Medulla oblongata (tissue), 1 donor: ENCODE measurements at regions not wholly inside any gene's neighbourhood (a gene's known extent, or its start where the extent isn't known, plus 50 kb on each side); places are given as distances from the start of the nearest gene placed in this dataset.
"Not testable (repeated sequence)": the region's sequence is repeated elsewhere in the genome, so short reads cannot be mapped to it uniquely, and the experiment has no call there.

Source experiments
- DNase-seq: peaks from one replicate; pipeline ENCODE4 v3.0.0-alpha.2; 2015; ENCODE audit errors: extremely low spot score

DNA sequence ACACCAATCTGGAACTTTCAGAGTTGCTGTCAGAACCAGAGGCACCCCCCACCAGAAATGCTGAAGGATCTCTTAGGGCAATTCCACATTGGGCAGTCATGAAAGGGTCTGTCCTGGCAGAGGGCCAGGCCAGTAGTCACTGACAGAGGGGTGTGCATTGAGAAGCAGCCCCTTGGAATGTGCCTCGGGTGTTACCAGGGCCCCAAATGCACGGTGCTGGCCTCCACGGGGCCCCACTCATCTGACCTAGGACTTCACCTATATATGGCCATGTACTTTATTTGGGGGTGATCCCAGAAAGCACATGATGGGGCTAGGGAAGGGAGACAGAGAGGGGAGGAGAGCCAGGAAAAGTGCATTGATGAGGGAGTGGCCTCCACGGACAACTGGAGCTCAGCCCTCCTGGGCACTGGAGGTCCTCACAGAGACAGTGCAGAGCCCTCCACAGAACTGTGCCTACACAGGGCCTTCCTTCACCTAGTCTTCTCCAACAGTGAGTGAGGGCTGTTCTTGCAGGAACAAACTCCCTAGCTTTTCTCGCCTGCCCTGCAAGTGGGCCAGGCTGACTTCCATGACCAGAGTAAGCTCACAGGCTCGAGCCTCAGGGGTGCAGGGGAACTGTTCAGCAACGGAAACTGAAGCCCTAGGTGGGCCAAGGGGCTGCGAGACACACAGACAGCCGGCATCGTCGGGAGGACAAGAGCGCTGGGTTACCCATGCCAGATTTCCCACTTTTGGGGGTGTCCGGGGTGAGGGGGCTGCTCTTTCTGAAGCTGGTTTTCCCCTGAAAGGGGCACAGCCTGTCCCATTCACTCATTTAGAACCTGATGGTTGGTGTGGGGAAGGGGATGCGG, 136.2 kb downstream of the HMX1 start:
- no peak for DNase-seq

DNA sequence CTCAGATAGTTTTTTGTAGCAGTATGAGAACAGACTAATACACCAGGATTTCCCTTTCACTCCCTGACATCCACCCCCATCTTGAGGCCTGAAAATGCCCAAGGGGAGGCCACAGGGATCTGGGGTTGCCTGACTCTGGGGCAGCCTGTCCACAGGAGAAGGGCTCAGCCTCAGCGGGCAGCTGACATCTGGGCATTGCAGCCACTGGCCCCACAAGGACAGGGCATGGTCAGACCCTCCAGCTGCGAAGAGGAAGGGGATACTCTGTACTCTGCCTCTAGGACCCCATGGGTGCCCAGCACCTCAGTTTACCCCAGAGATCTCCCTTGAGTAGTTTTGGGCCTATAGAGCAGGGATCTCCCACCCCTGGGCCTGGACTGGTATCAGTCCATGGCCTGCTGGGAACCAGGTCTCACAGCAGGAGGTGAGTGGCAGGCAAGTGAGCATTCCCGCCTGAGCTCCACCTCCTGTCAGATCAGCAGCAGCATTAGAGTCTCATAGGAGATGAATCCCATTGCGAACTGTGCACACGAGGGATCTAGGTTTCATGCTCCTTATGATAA, 138.9 kb downstream of the HMX1 start:
- DNase-seq: no peak

DNA sequence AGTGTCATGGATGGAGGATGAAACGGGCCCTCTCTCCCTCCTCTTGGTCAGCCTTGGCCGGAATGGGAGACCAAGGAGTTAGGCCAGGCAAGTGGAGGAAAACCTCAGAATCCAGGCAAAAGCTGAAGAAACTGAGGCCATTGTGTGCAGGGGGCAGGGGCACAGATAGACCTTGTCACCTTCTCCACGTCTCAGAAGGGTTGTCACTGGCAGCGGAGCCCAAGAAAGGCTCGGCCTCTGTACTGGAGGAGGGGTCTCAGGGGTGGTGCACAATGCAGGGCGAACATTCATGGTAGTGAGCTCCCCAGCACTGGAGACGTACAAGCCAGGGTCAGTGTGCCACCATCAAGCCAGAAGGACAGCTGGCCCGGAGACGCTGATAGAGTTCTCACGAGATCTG, 139.5 kb downstream of the CPZ start:
- no peak for DNase-seq

DNA sequence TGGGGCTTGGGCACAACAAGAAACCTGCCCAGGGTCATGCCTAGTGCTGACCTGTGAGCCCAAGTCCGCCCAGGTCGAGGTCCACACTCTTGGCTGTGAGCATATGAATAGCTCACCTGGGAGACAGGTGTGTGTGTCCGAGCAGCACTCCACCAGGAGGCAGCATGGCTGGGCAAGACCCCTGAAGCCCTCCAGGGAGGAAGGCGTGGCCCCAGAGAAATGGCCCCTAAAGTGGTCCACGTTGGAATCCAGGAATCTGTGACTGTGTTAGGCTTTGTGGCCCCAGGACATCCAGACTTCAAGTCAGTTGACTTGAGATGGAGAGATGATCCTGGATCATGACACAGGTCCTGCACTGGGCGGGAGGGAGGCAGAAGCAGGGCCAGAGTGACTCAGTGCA, 138.8 kb downstream of the CPZ start:
- no peak for DNase-seq

DNA sequence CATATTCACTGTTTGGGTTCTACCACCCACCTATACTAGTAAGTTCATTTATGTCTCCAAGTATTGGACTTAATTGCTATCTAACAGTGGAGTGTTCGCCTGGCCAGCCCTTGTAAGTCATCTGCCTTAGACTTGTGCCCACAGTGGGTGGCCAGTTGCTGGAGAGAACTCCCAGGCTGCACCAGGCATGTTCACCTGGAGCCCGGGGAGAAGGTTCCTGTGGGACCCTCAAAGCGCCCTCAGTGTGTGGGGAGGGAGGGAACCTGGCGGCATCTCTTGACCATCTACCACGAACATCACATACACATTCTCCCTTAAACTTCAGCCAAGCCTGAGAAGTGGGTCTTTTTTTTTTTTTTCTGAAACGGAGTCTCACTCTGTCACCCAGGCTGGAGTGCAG, 138.1 kb downstream of the CPZ start:
- no peak for DNase-seq

DNA sequence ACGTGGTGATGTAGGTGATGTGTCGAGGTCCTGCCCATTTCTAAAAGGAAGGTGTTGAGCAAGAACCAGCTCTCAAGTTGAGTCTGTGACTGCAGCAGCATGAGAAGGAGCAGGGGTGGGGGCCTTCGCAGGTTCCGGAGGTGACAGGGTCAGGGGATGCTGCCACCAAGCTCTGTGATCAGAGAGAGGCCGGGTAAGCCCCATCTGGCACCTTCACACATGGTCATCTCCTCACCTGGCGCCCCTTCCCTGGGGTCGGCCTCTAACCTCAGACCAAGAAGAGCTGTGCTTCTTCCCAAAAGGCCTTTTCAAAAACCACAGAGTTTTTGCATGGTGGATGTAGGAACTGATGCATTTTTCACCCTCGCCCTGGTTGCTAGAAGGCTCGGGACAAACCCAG, 137.6 kb downstream of the CPZ start:
- DNase-seq: no peak

DNA sequence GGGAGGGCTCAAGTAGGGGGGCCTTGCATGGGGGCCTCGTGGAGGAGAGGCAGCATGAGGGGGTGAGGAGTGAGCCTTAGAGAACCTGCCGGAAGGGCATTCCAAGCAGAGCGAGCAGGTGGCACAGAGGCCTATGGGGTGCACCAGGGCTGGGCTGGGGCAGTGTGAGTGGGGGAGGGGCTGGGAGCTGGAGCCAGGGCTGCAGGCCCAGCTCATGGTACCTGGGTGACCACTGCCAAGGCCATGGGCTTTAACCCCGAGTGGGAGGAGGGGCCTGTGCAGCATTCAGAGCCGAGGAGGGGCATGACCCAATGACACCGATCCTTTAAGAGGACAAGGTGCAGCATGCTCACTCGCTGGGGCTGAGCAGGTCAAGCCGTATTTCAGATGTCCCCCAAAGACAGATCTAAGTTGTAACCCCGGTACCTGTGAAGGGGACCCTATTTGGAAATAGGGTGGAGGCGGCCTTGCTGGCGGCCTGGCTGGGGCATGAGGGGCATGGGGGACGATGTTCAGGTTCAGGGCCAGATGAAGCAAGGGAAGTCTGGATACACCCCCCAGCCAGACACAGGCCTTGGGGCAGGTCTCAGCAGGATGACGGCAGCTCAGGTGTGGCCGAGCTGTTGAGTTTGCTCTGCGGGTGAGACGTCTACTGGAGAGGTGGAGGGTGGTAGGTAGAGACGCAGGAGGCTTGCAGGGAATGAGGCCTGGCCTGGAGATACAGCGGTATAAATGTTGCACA, 137.0 kb downstream of the CPZ start:
- no peak for DNase-seq

DNA sequence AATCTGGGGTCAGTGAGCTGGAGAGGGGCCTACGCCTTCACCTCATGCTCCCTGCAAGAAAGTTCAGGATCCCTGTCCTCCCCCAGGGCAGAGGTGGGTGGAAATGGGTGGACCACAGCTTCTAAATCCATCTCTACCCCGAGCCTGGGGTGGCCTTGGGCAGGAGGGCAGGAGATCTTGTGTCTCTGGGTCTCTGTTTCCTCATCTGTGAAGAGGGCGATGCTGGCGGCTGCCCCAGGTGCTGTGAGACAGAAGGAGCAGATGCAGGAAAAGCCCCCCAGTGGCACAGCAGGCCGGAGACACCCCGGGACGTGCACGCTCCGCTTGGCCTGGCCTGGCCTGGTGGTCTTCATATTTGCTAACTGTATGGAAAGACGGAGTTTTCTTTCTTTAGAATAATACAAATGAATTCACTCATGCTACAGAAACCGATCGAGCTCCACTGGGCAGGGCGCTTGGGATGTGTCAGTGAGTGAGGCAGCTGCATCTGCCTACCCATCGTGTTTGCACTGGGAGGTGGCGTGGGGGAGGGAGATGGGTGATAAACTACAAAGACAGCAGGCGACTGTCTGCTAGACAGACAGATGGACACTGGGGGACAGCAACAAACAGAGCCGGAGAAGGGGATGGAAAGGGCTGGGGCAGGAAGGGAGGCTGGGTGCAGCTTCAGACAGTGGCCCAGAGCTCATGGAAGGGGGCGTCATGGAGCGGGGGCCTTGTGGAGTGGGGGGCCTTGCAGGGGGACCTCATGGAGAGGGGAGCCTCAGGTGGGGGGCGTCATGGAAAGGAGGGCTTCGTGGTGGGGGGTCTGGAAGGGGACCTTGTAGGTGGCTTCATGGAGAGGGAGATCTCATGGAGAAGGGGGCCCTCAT, 136.2 kb downstream of the CPZ start:
- DNase-seq: no peak

DNA sequence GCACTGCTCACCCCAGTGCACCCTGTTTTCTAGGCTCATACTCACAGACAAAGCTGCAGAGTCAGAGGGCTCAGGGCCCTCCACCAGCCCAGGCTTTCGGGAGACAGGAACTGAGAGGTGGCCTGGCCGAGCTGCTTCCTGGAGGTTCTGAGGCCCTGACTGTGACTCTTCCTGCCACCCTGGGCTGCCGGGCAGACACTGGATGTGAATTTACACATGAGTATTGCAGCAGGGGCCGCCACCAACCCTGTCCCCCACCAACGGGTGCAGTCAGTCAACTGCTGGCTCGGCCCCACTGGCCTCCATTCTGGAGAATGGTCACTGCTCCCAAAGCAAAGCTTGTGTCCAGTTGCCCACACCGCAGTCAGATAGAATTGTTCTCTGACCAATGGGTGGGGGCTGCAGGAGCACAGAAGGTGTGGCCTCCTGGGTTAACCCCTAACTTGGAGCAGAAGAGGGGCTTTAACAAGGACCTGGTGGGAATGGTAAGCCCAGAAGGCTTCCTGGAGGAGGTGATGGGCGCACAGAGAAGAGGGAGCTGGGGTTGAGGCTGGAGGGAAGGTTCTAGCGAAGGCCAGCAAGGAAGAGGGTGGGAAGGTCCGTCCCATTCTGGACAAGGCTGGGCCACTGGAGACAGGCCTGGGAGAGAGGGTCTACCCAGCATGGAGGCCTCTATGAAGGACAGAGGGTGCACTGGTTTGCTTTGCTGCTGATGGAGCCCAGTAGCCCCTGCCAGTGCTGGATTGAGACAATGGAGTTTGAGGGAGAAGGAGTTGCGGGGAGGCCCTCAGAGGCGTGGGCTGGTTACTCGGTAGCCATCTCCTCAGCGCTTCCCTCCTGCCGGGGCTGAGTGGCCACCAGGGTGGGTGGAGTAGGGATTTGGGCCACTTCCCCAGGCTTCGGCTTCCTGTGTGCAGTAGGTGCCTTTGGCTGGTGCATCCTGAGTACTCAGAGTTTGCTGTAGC, 135.3 kb downstream of the CPZ start:
- DNase-seq: no peak

DNA sequence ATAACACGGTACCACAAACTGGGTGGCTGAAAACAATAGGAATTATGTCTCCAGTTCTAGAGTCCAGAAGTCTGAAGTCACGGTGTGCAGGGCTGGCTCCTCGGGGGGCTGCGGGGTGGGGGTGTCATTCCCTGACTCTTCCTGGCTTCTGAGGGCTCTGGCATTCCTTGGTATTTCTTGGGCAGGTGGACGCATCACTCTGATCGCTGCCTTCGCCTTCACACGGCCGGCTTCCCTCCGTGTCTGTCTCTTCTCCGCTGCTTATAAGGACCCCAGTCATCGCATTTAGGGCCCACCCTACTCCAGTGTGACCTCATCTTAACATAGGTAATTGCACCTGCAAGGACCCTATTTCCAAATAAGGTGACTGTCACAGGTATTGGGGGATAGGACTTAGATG, 134.6 kb downstream of the CPZ start:
- DNase-seq: no peak

DNA sequence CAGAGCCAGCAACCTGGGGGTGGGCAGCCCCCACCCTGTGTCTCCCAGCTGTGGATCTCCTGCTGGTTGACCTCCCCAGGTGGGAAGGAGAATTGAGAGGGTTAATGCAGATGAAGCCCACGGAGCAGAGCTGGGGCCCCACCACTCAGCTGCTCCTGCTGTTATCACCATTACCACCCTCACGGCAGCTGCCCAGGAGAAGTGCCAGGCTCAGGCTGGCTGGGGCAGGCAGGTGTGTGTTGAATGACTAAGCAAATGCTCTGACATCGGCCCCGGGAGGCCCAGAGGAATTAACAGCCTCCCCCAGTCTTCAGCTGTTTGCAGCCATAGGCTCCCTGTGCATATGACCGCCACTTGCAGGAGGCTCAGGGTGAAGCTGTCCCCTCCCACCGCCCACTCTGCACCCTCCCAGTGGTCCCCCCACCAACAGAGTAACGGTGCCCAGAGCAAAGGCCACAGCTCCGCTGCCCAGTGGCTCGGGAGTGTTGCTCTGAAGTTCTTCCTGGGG, 133.8 kb downstream of the CPZ start:
- no peak for DNase-seq

DNA sequence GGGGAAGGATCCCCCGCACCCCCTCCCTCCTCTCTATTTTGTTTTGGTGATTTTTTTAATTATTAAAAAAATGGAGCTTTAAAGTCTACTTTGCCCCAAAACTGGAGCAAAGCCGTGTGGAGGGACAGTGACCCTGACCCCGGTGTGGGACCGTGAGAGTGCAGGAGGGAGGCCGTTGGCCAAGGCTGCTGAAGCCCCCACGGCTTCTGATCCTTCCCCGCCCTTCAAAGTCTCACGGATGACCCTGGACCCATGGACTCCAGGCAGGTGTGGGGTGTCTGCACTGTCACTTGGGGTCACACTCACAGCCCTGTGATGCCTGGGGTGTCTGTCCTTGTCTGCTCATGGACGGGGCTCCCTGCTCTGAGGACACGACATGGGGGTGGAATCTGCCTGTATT, 133.3 kb downstream of the CPZ start:
- DNase-seq: no peak

DNA sequence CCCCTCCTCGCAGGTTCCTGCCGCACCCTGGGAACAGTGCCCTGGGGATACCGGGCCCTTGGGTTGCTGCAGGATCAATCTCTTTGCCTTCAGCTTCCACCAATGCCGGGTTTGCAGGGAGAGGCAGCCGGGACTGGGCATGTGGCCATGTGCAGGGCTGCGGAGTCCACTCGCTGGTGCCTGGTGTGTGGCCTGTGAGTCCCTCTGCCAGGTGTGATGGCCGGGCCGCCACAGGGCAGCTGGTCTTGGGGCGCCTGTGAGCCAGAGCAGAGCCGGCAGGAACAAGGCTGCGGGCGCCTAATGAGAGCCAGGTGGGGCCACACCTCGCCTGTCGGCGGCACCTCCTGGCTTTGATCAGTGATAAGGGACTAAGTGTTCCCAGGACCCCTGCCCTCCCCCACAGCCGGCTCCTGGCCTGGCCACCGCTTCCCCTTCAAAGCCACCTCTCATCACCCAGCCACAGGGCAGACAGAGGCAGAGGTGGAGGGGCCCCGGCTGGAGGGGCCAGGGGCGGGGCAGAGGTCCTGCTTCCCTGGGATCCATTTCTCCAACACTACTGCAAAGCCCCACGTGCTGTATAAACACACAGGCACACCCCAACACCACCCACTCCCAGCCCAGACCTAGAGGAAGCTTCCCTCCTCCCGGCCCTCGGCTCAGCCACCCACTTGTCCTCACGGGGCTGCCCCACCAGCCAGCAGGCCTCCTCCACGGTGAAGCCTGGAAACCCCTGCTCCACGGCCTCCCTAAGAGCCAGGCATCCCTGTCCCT, 132.7 kb downstream of the CPZ start:
- DNase-seq: no peak

DNA sequence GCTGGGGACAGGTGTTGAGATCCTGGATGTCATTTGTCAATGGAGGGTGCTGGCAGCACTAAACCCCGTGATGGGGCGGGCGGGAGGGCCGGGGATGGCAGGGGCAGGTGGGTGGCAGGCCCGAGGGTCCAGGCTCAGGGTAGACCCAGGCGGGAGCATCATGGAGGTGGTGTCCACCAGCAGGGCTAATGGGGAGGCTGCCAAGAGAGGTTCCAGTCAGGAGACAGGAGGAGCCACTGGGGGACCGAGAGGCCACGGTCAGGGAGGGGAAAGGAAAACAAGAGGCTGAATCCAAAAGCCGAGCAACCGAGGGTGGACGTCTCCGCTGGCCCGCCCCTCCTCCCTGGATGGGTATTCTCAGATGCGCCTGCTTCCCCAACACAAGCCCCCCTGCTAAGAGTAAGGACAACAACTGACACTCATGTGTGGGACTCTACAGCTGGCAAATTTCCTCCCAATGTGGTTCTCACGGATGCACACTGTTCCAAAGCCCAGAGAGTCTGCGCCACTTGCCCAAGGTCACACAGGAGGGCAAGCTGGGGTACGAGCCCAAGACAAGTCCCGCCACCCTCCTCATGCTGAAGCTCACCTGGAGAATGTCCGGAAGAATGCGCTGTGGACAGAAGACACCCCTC, 132.0 kb downstream of the CPZ start:
- no peak for DNase-seq

DNA sequence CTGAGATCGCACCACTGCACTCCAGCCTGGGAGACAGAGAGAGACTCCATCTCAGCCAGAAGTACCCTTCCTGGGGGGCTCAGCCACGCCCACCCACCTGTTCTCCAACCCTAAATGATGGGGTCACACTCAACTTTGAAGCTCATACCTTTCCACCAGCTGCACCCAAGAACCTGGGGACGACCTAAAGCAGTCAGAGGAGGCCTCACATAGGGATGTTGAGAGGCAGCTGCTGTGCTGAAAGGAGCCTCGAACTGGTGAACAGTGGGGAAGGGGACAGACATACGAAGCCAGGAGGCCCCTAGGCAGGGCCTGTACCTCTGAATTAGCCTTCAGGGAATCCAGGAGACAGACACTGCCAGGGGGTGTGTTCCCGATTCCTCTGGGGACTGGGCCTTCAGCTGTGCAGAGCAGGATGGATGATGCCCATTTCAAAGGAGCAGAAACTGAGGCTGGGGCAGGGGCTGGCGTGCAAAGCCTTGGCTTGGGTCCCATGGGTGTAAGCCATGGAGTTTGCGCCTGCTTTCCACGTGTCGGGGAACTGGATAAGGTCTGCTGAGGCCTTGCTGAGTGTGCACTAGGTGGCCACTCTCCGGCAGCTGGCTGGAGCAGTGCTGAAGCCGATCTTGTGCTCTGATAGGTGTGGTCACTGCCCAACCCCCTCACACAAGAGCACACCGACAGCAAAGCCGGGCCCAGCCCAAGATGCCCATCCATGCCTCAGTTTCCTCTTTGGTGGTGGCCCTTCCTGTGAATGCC, 130.8 kb downstream of the CPZ start:
- DNase-seq: no peak

DNA sequence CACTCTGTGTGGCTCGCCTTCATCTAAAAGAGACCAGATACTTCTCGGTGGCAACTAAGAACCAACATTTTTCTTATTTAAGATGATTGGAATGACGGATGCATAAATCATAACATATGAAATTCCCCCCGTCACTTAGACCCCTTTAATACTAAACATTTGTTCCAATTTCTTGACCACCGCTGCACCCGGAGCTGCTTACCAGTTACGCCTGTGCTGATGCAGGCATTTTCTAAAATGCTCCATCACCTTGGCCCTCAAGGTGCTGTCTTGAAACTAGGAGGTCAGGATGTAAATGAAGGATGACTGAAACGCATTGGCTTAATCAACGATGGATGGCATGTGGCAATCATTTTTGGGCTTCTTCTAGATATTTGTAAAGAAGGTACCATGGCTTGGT, 130.0 kb downstream of the CPZ start:
- no peak for DNase-seq

DNA sequence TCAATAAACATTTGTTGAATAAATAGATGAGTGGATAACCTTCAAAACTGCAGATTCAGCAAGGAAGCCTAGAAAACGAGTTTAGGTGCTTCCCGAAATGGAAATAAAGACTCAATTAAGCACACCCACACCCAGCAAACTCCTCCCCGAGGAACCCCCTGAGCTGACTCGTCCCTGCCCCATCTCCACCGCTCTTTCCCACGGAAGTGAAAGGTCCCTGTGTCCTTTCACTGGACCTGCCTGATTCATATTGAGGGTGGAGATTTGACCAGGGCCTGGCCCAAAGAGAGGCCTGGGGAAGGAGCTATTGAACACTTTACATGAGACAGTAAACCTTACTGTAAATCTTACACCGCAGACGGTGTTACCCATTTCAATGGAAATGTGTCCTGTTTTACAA, 129.1 kb downstream of the CPZ start:
- no peak for DNase-seq

DNA sequence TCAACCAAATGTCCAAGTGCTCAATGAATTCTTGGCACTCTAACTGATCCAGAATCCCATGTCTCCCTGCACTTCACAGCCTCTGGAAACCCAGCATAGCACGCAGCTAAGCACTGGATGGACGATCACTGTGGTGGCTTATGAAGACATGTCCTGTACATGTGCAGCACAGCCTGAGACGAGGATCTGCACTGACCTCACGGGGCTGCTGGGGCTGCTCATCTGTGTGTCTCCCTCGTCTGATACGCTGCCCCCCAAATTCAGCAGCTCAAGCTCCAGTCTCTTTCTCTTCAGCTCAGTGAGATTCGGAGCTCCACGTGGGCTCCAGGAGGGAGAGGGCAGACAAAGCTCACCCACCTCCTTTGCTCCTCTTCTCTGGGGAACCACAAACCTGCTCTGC, 126.9 kb downstream of the CPZ start:
- DNase-seq: no peak

DNA sequence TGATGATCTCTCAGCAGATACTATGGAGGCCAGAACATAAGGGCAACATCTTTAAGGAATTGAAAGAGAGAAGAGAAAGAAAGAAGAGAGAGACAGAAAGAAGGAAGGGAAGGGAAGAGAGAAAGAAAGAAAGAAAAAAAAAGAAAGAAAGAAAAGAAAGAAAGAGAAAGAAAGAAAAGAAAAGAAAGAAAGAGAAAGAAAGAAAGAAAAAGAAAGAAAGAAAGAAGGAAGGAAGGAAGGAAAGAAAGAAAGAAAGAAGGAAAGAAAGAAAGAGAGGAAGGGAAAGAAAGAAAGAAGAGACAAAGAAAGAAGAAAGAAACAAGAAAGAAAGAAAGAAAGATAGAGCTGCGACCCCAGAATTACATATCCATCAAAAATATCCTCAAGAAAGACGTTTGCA, 124.9 kb downstream of the CPZ start:
- not testable (repeated sequence) for DNase-seq
